IMR-90 (cell line): ENCODE measurements at regions not wholly inside any gene's neighbourhood (a gene's known extent, or its start where the extent isn't known, plus 50 kb on each side); places are given as distances from the start of the nearest gene placed in this dataset.

Experiments used
- ATAC-seq: fragments of 200-7000 bp; cut with Tn5 transposase; 2 replicates; pipeline ENCODE4 v1.9.1; 2020; ENCODE audit warnings: low read depth, mild to moderate bottlenecking, moderate library complexity
- BruUV-seq: library from RNA; stranded (reverse); fragments of 400-500 nt; replicated peaks from 2 replicates; lab custom pipeline; 2021; lab: Mats Ljungman, UMichigan
- CTCF ChIA-PET: fragments of 300-600 bp; formaldehyde crosslinking; extraction: SDS; loops from one replicate; lab custom pipeline; 2021; ENCODE audit warnings: antibody characterized with exemption; lab: Yijun Ruan, JAX
- POLR2A ChIA-PET: fragments of 300-600 bp; sonication (Branson Sonifier 250); formaldehyde crosslinking; loops from one replicate; lab custom pipeline; 2022; ENCODE audit warnings: antibody characterized with exemption; ENCODE audit not compliant: unreplicated experiment; lab: Charles Lee
- DNase-seq: peaks from one replicate; pipeline ENCODE4 v3.0.0; 2013
- H2AFZ ChIP-seq: replicated peaks from 2 replicates; pipeline ENCODE3; 2013; ENCODE audit warnings: low read length, mild to moderate bottlenecking; ENCODE audit not compliant: poor library complexity
- H2AK5ac ChIP-seq: 2 replicates; pipeline ENCODE4 v1.6.1; 2013; ENCODE audit warnings: low read depth, low read length, inconsistent platforms
- H2AK9ac ChIP-seq: replicated peaks from 2 replicates; pipeline ENCODE3; 2013; ENCODE audit warnings: mild to moderate bottlenecking, low read depth, low read length, moderate library complexity; ENCODE audit not compliant: poor library complexity
- H2BK120ac ChIP-seq: 2 replicates; pipeline ENCODE4 v1.6.1; 2013; ENCODE audit warnings: low read depth, low read length, inconsistent platforms
- H2BK15ac ChIP-seq: 3 replicates; pipeline ENCODE4 v1.6.1; 2013; ENCODE audit warnings: low read depth, low read length, inconsistent platforms
- H2BK20ac ChIP-seq: 2 replicates; pipeline ENCODE4 v1.6.1; 2013; ENCODE audit warnings: low read depth, mild to moderate bottlenecking, inconsistent platforms, low read length, moderate library complexity
- H2BK5ac ChIP-seq: 2 replicates; pipeline ENCODE4 v1.6.1; 2013; ENCODE audit warnings: mild to moderate bottlenecking, low read depth, low read length, inconsistent platforms; ENCODE audit not compliant: poor library complexity, severe bottlenecking
- H3K14ac ChIP-seq: replicated peaks from 2 replicates; pipeline ENCODE4 v1.6.1; 2013; ENCODE audit warnings: low read depth, low read length, inconsistent platforms
- H3K18ac ChIP-seq: 2 replicates; pipeline ENCODE4 v1.6.1; 2013; ENCODE audit warnings: low read depth, low read length, control low read depth
- H3K23ac ChIP-seq: 2 replicates; pipeline ENCODE4 v1.6.1; 2013; ENCODE audit warnings: low read depth, low read length, inconsistent platforms
- H3K27ac ChIP-seq: 2 replicates; pipeline ENCODE4 v1.5.1; 2013; ENCODE audit warnings: mild to moderate bottlenecking, control low read depth, low read length; ENCODE audit not compliant: insufficient read depth
- H3K27me3 ChIP-seq: 2 replicates; pipeline ENCODE4 v1.6.1; 2013; ENCODE audit warnings: low read length; ENCODE audit not compliant: control insufficient read depth, insufficient read depth
- H3K36me3 ChIP-seq: 2 replicates; pipeline ENCODE4 v1.6.1; 2013; ENCODE audit warnings: low read length, mixed read lengths; ENCODE audit not compliant: control insufficient read depth, insufficient read depth
- H3K4ac ChIP-seq: 2 replicates; pipeline ENCODE4 v1.6.1; 2013; ENCODE audit warnings: low read depth, low read length, inconsistent platforms
- H3K4me1 ChIP-seq: 2 replicates; pipeline ENCODE4 v1.6.1; 2013; ENCODE audit warnings: low read length, mixed read lengths; ENCODE audit not compliant: control insufficient read depth, insufficient read depth
- H3K4me2 ChIP-seq: 2 replicates; pipeline ENCODE4 v1.6.1; 2013; ENCODE audit warnings: low read depth, mild to moderate bottlenecking, control low read depth, low read length, moderate library complexity
- H3K4me3 ChIP-seq: 2 replicates; pipeline ENCODE4 v1.5.1; 2013; ENCODE audit warnings: low read depth, mild to moderate bottlenecking, control low read depth, low read length, moderate library complexity; ENCODE audit not compliant: insufficient read depth
- H3K56ac ChIP-seq: 2 replicates; pipeline ENCODE4 v1.6.1; 2013; ENCODE audit warnings: low read length, inconsistent platforms; ENCODE audit not compliant: insufficient read depth; ENCODE audit errors: extremely low read depth
- H3K79me1 ChIP-seq, 2 experiments: 2 replicates each; pipeline ENCODE4 v1.6.1; 2013; ENCODE audit warnings: low read length in 2 of 2, inconsistent platforms in 1 of 2, low read depth in 1 of 2
- H3K9ac ChIP-seq: 2 replicates; pipeline ENCODE4 v1.6.1; 2013; ENCODE audit warnings: low read depth, low read length, control low read depth
- H3K9me1 ChIP-seq: 2 replicates; pipeline ENCODE4 v1.6.1; 2013; ENCODE audit warnings: low read length, inconsistent platforms; ENCODE audit not compliant: insufficient read depth
- H3K9me3 ChIP-seq: 2 replicates; pipeline ENCODE4 v1.6.1; 2013; ENCODE audit warnings: low read length; ENCODE audit not compliant: control insufficient read depth, insufficient read depth
- H4K20me1 ChIP-seq: 2 replicates; pipeline ENCODE4 v1.6.1; 2013; ENCODE audit warnings: low read length, inconsistent platforms; ENCODE audit not compliant: insufficient read depth
- H4K5ac ChIP-seq: 2 replicates; pipeline ENCODE4 v1.6.1; 2013; ENCODE audit warnings: mild to moderate bottlenecking, low read depth, low read length, control low read depth
- H4K8ac ChIP-seq, 2 experiments: 2 replicates each; pipeline ENCODE4 v1.6.1; 2013; ENCODE audit warnings: low read depth in 2 of 2, low read length in 2 of 2, control low read depth in 1 of 2, inconsistent platforms in 1 of 2
- H4K91ac ChIP-seq: 2 replicates; pipeline ENCODE4 v1.6.1; 2013; ENCODE audit warnings: low read depth, low read length, inconsistent platforms; ENCODE audit not compliant: insufficient read depth
- CHD1 ChIP-seq: IDR thresholded peaks from 2 replicates; pipeline ENCODE4 v1.6.1; 2012; ENCODE audit warnings: low read depth, low read length, improper control_type of control experiment
- FOS ChIP-seq: fragments of 150-350 bp; IDR thresholded peaks from 2 replicates; pipeline ENCODE4 v1.6.1; 2016; ENCODE audit warnings: low read depth, low read length
- MAFK ChIP-seq: IDR thresholded peaks from 2 replicates; pipeline ENCODE4 v1.6.1; 2012; ENCODE audit warnings: low read depth, low read length, improper control_type of control experiment
- POLR2A ChIP-seq: IDR thresholded peaks from 2 replicates; pipeline ENCODE4 v1.6.1; 2012; ENCODE audit warnings: mild to moderate bottlenecking, low read depth, low read length
- RAD21 ChIP-seq: IDR thresholded peaks from 2 replicates; pipeline ENCODE4 v1.6.1; 2012; ENCODE audit warnings: low read length, improper control_type of control experiment
- RCOR1 ChIP-seq: IDR thresholded peaks from 2 replicates; pipeline ENCODE4 v1.6.1; 2012; ENCODE audit warnings: mild to moderate bottlenecking, low read length, improper control_type of control experiment; ENCODE audit not compliant: insufficient replicate concordance
- SMC3 ChIP-seq: fragments of 150-350 bp; IDR thresholded peaks from 2 replicates; pipeline ENCODE4 v1.6.1; 2016; ENCODE audit warnings: low read depth, mild to moderate bottlenecking, antibody characterized with exemption, low read length, moderate library complexity
- WGBS, 2 experiments: methylation state at CpG; one replicate each; pipeline versions ENCODE4 v1.1.5 to v1.1.7; 2013; ENCODE audit warnings: missing lambda C conversion rate in 2 of 2; ENCODE audit not compliant: insufficient read length in 1 of 2; ENCODE audit errors: extremely low coverage in 2 of 2; 5-methylcytosine and 5-hydroxymethylcytosine counted together
- dilution Hi-C: fragments of 300-500 bp; cut with HindIII; formaldehyde crosslinking; loops from one replicate; pipeline ENCODE4 v1.14.3; 2018; ENCODE audit warnings: low sequenced_read_pairs; ENCODE audit not compliant: unreplicated experiment
- in situ Hi-C: fragments of 300-500 bp; cut with MboI; formaldehyde crosslinking; loops from 3 replicates; pipeline ENCODE4 v1.14.3; 2019; ENCODE audit warnings: low sequenced_read_pairs, inconsistent platforms, mixed read lengths
- intact Hi-C: fragments of 100-400 bp; cut with micrococcal nuclease; formaldehyde crosslinking; loops from 2 replicates; pipeline ENCODE4 v1.10.0; 2022
- TF ChIP-seq, protein P1 (sequence below): fragments of 150-350 bp; IDR thresholded peaks from 2 replicates; pipeline ENCODE4 v1.6.1; 2016; ENCODE audit warnings: low read depth, mild to moderate bottlenecking, low read length, moderate library complexity, borderline replicate concordance

DNA sequence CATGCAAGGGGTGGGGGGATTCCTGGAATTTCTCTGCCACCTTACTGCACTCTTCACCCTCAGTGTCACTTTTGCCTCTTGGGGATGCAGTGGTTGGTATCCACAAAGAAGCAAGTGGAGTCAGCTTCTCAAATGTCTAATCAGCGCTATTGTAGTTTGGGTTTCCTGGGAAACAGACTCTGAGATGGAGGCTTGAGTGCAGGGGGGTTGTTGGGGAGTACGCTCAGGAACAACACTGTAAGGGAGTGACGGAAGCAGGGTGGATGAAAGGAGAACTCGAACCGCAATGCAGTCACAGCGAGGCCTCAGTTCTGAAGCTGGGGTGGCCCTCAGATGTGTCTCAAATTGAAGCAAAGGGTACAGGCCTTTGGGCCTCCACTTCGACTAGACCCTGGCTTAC, 73.6 kb upstream of the EPC2 start:
- H2BK20ac ChIP-seq: no peak overlapping the region
- no peak overlapping the region for H3K56ac ChIP-seq
- TF ChIP-seq RCOR1 (no peak), POLR2A (no peak), MAFK (no peak), CHD1 (no peak), SMC3 (no peak), FOS (no peak), RAD21 (no peak)
- TF ChIP-seq, protein P1, sequence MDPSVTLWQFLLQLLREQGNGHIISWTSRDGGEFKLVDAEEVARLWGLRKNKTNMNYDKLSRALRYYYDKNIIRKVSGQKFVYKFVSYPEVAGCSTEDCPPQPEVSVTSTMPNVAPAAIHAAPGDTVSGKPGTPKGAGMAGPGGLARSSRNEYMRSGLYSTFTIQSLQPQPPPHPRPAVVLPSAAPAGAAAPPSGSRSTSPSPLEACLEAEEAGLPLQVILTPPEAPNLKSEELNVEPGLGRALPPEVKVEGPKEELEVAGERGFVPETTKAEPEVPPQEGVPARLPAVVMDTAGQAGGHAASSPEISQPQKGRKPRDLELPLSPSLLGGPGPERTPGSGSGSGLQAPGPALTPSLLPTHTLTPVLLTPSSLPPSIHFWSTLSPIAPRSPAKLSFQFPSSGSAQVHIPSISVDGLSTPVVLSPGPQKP: no peak
- H3K23ac ChIP-seq: no peak overlapping the region
- no peaks in the 10 kb centered on the region for H3K79me1 ChIP-seq
- no peak overlapping the region for H3K14ac ChIP-seq
- H4K20me1 ChIP-seq: no peaks in the 10 kb centered on the region
- no TSS peak for BruUV-seq
- no peak overlapping the region for H4K91ac ChIP-seq
- intact Hi-C loops: no loop called here
- no peak overlapping the region for H3K27ac ChIP-seq
- H3K9me3 ChIP-seq: no peaks in the 10 kb centered on the region
- no peak overlapping the region for H2BK120ac ChIP-seq
- in situ Hi-C loops: no loop called here
- no peak overlapping the region for H4K5ac ChIP-seq
- H2BK5ac ChIP-seq: no peak overlapping the region
- DNase-seq (no peak), ATAC-seq (no peak)
- WGBS, 2 experiments: 71% methylated on average over 5 of the region's 7 CpGs; no CpG with 5 or more reads in 1 of the 2 experiments
- H3K4ac ChIP-seq: no peak overlapping the region
- H2AK5ac ChIP-seq: no peak overlapping the region
- H3K4me1 ChIP-seq: no peaks in the 10 kb centered on the region
- no peak overlapping the region for H3K4me2 ChIP-seq
- no peak overlapping the region for H2BK15ac ChIP-seq
- no peak overlapping the region for H2AFZ ChIP-seq
- no peak overlapping the region for H3K4me3 ChIP-seq
- ChIA-PET POLR2A (no interaction called here), CTCF (no interaction called here)
- no peak overlapping the region for H4K8ac ChIP-seq
- dilution Hi-C loops: no loop called here
- no peaks in the 10 kb centered on the region for H3K9me1 ChIP-seq
- H3K27me3 ChIP-seq: peaks cover 7% of the 10 kb centered on the region; the same call in 1 of the 2 replicates
- H3K18ac ChIP-seq: no peak overlapping the region
- H3K9ac ChIP-seq: no peak overlapping the region
- H2AK9ac ChIP-seq: no peak overlapping the region
- no peaks in the 10 kb centered on the region for H3K36me3 ChIP-seq
